ENCODE measurements at regions not wholly inside any gene's neighbourhood (a gene's known extent, or its start where the extent isn't known, plus 50 kb on each side); places are given as distances from the start of the nearest gene placed in this dataset.

DNA sequence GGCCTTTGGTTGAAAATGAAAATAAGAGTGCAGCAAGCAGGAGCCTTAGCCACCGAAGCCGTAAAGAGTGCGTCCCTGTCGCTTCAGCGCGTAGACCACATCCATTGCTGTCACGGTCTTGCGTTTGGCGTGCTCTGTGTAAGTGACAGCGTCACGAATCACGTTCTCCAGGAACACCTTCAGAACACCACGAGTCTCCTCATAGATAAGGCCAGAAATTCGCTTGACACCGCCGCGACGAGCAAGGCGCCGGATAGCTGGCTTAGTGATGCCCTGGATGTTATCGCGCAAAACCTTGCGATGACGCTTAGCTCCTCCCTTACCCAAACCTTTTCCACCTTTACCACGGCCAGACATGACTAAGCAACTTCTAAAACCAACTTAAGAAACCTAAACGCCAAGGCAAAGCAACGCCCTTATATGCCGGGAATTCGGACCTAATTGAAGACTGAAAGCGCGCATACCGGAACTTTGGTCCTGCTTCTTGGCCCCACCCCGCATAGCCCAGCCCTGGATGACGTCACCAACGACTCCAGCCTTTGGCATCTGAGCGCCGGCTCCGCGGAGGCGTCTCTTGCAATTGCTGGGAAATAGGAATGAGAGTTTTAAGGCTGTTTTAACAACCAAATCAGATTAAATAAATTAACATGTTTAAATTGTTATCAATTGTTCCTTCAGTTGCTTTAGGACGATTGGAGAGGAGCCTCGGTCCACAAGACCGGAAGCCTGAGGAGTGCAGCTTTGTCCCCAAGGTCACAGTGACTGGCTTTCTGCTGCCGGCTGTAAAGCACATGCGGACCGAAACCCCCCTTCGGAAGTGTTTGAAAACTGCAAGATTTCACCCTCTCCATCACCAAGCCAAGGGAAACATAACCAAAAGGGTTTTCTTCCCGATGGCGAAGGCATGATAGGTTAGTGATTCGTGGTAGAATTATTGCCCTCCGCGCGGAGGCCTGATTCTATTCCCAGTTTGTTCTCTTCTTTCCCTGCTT, 79.6 kb upstream of the BTN3A2 start:
- DNase-seq (ENCODE audit: low read depth), result peak; percentile 100
- H3K4me3 ChIP-seq (ENCODE audit: low read depth, low read length), result peak overlapping the region; percentile 82
- TF ChIP-seq POLR2A (IDR thresholded peaks at IDR 0.05; ENCODE audit: extremely low read depth, insufficient read length) (peak; percentile 94), MAX (IDR thresholded peaks at IDR 0.05; ENCODE audit: low read depth, low read length) (peak; percentile 51), MYC (IDR thresholded peaks at IDR 0.05; ENCODE audit: low read depth, low read length) (peak; percentile 50)
- TF ChIP-seq, protein P1, sequence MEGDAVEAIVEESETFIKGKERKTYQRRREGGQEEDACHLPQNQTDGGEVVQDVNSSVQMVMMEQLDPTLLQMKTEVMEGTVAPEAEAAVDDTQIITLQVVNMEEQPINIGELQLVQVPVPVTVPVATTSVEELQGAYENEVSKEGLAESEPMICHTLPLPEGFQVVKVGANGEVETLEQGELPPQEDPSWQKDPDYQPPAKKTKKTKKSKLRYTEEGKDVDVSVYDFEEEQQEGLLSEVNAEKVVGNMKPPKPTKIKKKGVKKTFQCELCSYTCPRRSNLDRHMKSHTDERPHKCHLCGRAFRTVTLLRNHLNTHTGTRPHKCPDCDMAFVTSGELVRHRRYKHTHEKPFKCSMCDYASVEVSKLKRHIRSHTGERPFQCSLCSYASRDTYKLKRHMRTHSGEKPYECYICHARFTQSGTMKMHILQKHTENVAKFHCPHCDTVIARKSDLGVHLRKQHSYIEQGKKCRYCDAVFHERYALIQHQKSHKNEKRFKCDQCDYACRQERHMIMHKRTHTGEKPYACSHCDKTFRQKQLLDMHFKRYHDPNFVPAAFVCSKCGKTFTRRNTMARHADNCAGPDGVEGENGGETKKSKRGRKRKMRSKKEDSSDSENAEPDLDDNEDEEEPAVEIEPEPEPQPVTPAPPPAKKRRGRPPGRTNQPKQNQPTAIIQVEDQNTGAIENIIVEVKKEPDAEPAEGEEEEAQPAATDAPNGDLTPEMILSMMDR (IDR thresholded peaks at IDR 0.05; ENCODE audit: low read depth, low read length), result no peak

DNA sequence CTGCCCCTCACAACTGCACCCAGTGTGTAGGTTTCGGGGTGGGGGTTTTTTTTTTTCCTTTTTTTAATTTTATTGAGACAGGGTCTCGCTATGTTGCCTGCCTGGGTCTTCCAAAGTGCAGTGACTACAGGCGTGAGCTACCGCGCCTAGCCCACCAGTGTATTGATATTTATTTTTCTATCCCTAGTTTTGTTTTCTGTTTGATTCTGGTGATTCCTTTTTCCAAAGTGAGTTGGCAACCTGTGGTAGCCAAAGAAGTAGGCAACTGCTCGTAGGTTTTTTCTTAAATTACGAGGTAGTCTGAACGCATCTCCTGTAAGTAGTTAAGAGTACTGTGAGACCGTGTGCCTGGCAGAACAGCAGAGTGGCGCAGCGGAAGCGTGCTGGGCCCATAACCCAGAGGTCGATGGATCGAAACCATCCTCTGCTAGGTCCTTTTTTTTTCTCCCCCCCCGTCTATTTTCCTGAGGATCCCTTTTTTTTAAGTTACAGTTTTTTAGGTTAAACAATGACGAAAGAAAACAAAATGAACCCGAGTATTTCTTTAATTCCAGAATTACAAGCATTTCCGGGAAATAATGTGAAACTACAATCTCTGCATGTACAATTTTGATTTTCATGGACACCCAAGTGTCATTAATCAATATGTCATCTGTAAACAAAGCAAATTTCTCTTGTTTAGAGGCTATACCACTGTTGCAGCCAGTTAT, 78.7 kb upstream of the BTN3A2 start:
- TF ChIP-seq MYC (IDR thresholded peaks at IDR 0.05; ENCODE audit: low read depth, low read length) (no peak), POLR2A (IDR thresholded peaks at IDR 0.05; ENCODE audit: extremely low read depth, insufficient read length) (no peak), MAX (IDR thresholded peaks at IDR 0.05; ENCODE audit: low read depth, low read length) (no peak)
- TF ChIP-seq, protein P1 (IDR thresholded peaks at IDR 0.05; ENCODE audit: low read depth, low read length), result no peak
- peak; percentile 78 for DNase-seq (ENCODE audit: low read depth)
- H3K4me3 ChIP-seq (ENCODE audit: low read depth, low read length), result peak overlapping the region; percentile 82

DNA sequence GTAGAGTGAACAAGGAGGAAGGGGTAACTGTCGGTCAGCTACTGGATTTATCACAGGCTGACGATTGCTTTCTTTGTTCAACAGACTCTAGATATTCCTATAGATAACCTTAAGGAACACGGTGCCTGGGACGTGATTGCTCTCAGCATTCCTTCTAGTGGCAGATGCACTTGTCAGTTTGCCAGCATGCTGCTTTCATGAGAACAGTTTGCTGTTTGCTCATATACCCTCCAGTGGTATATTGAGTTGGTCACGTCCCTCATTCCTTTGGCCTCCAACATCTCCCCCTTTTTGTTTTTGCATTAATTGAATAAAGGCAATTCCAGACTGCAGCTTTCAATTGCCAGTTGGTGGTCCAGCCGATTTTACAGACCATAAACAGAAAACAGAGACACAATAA, 76.8 kb upstream of the BTN3A2 start:
- no peak for TF ChIP-seq MAX (IDR thresholded peaks at IDR 0.05; ENCODE audit: low read depth, low read length)
- TF ChIP-seq MYC (IDR thresholded peaks at IDR 0.05; ENCODE audit: low read depth, low read length), result no peak
- TF ChIP-seq, protein P1 (IDR thresholded peaks at IDR 0.05; ENCODE audit: low read depth, low read length), result no peak
- no peak for TF ChIP-seq POLR2A (IDR thresholded peaks at IDR 0.05; ENCODE audit: extremely low read depth, insufficient read length)
- DNase-seq (ENCODE audit: low read depth), result no peak

DNA sequence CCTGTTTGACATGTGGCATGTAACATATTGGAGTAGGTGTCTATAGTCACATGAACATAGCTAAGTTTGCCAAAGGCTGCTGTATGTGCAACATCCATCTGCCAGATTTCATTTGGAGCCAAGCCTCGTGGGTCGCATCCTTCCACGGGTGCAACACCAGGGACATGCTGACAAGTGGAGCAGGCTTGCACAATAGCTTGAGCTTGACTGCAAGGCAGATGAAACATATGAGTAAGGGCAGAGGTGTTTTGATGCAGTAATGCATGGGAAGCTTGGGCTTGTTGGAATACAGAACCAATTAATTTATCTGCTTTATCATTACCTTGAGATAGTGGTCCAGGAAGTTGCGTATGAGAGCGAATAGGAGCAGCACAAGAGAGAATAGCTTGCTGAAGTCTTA, 74.1 kb upstream of the BTN3A2 start:
- TF ChIP-seq POLR2A (IDR thresholded peaks at IDR 0.05; ENCODE audit: extremely low read depth, insufficient read length), result no peak
- no peak overlapping the region for H3K4me3 ChIP-seq (ENCODE audit: low read depth, low read length)
- no peak for DNase-seq (ENCODE audit: low read depth)

More for the DNA sequence above, 76.8 kb upstream of the BTN3A2 start:
- H3K4me3 ChIP-seq (ENCODE audit: low read depth, low read length), result no peak overlapping the region

DNA sequence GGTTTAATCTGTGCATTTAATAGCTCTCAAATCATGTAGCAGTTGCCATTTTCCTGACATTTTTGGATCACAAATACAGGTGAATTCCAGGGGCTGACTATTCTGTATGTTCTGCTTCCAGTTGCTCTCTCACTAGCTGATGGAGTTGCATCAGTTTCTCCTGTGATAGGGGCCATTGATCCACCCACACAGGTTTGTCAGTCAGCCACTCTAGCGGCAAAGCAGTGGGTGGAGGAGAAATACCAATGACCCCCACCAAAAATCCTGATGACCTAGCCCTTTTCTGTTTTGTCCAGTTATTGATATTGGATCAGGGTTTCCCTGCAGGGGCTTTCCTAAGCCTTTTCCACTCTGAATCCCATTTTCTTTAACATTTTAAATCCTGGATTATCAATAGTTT, 72.3 kb upstream of the BTN3A2 start:
- DNase-seq (ENCODE audit: low read depth), result no peak
- no peak overlapping the region for H3K4me3 ChIP-seq (ENCODE audit: low read depth, low read length)
- no peak for TF ChIP-seq POLR2A (IDR thresholded peaks at IDR 0.05; ENCODE audit: extremely low read depth, insufficient read length)
- no peak for TF ChIP-seq MYC (IDR thresholded peaks at IDR 0.05; ENCODE audit: low read depth, low read length)
- TF ChIP-seq, protein P1 (IDR thresholded peaks at IDR 0.05; ENCODE audit: low read depth, low read length), result no peak
- no peak for TF ChIP-seq MAX (IDR thresholded peaks at IDR 0.05; ENCODE audit: low read depth, low read length)

- TF ChIP-seq POLR2A (IDR thresholded peaks at IDR 0.05; ENCODE audit: extremely low read depth, insufficient read length) (no peak), MYC (IDR thresholded peaks at IDR 0.05; ENCODE audit: low read depth, low read length) (no peak), MAX (IDR thresholded peaks at IDR 0.05; ENCODE audit: low read depth, low read length) (no peak)
- TF ChIP-seq, protein P1 (IDR thresholded peaks at IDR 0.05; ENCODE audit: low read depth, low read length), result no peak
- no peak for DNase-seq (ENCODE audit: low read depth)
- no peak overlapping the region for H3K4me3 ChIP-seq (ENCODE audit: low read depth, low read length)
These were observed 70.7 kb upstream of the BTN3A2 start for GRCh38 chr6:26294302-26294701.
